ENCODE measurements at regions not wholly inside any gene's neighbourhood (a gene's known extent, or its start where the extent isn't known, plus 50 kb on each side); places are given as distances from the start of the nearest gene placed in this dataset.
"Not testable (repeated sequence)": the region's sequence is repeated elsewhere in the genome, so short reads cannot be mapped to it uniquely, and the experiment has no call there.

- DNase-seq = no peak
Measured at GRCh38 chr3:101950985-101951733, 101.8 kb downstream of the NFKBIZ start.

GRCh38 chr3:101954361-101954760 lies 105.0 kb downstream of the NFKBIZ start:
- DNase-seq = no peak

DNA sequence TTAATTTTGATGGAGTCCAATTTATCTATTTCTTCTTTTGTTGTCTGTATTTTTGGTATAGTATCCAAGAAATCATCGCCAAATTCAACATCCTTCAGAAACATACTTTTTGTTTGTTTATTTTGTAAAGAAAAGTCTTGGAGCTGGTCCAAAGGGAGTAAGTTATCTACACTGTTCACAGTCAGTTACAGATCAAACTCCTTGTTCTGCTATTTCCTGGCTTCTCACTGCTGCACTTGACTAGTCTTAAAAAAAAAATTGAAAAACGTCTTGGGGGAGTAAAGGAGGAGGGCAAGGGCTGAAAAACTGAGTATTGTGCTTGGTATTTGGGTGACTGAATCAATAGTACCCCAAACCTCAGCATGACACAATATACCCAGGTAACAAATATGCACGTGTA lies 105.6 kb downstream of the NFKBIZ start:
- no peak for DNase-seq

DNA sequence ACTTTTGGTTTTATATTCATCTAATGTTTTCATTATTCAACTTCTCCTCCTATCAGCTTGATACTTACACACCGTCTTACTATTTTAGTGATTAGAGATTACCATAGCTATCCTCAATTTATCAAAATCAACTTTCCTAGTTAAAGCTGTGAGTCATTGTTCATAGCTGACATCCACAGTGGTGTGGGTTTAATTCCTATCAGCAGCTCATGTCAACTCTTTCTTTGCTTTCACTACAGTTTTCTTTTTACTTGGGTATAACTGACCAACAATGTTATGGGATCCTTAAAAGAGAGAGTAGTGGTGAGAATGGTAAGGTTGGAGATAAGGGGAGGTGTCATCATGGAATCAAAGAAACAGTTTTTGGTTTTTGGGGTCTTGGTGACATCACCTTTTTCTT lies 112.7 kb downstream of the NFKBIZ start:
- DNase-seq = no peak

DNA sequence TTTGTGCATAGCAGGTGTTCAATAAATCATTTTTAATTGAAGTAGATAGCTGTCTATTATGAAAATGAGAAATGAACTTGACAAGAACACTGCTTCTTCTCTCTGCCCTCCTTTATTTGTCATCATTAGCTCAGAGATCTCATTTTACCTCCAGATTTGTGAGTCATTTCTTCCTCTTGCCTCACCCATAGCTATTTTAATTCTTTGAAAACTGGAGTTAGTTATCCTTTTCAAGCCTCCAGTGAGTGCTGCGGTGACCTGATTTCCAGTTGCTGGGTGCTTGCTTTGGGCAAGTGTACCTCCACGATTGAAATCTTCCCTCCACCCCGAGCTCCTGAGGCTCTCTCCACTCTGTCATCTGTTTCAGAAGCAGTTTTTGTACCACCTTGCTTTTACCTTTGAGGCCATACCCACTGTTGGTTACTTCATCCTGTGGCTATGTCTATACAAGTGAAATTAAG lies 114.6 kb downstream of the NFKBIZ start:
- peak; percentile 78 for DNase-seq

- no peak for DNase-seq
Measured at GRCh38 chr3:101964861-101965260, 115.5 kb downstream of the NFKBIZ start.

DNA sequence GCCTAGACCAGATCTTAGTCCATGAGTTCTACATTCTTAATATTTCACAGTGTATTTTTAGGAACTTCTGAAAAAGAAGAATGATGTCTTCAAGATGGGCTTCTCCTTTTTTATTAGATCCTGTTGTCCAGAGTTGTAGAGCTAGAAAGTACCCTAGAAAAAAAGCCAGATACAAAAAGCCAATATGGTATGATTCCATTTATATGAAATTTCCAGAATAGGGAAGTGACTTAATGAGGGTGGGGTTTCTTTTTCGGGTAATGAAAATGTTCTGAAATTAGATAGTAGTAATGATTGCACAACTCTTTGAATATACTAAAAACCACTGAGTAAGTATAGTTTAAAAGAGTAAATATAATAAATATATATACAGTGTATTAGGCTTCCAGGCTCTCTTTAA lies 116.9 kb downstream of the NFKBIZ start:
- peak; percentile 87 for DNase-seq

GRCh38 chr3:101970212-101970611 lies 120.9 kb downstream of the NFKBIZ start:
- no peak for DNase-seq

- no peak for DNase-seq
Measured at GRCh38 chr3:101970905-101971304, 121.6 kb downstream of the NFKBIZ start.

- no peak for DNase-seq
Measured at GRCh38 chr3:101972430-101973162, 123.3 kb downstream of the NFKBIZ start.

GRCh38 chr3:101973163-101973505 lies 123.8 kb downstream of the NFKBIZ start:
- DNase-seq = no peak

- DNase-seq = not testable (repeated sequence)
Measured at GRCh38 chr3:101975415-101975814, 126.1 kb downstream of the NFKBIZ start.

DNA sequence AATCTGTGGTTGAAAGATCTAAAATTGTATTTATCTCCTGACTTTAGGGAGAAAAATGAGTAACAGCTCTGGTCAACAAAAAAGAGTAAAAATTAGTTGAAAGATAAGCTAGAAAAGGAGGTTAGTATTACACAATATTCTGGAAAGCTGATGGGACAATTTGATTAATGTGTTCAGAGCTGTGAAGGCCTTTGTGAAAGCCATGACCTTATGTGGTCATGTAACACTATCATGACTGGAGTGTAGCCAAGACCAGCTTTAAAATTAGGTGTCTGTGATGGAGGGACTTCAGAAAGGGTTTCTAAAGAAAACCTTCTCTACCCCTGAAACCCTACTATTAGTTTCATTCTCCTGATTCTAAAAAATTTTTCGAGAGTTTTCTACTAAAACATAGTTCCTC lies 127.2 kb downstream of the NFKBIZ start:
- no peak for DNase-seq

- no peak for DNase-seq
Measured at GRCh38 chr3:101978348-101978747, 129.0 kb downstream of the NFKBIZ start.

DNA sequence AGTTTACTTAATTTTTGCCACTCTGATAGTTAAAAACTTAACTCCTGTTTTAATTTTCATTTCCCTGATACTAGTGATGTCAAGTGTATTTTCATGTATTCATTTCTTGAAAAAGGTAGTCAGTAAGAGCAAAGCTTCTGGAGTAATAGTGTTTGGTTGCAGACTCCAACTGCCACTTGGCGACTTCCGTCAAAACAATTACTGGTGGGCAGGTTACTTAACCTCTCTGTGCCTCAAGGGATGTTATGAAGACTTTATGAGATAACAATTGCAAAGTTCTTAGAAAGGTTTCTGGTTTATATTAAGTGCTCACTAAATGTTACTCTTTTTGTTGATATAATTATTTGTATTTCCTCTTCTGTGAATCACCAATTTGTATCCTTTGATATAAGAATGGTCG lies 129.7 kb downstream of the NFKBIZ start:
- no peak for DNase-seq

- no peak for DNase-seq
Measured at GRCh38 chr3:101984356-101984755, 135.0 kb downstream of the NFKBIZ start.

DNA sequence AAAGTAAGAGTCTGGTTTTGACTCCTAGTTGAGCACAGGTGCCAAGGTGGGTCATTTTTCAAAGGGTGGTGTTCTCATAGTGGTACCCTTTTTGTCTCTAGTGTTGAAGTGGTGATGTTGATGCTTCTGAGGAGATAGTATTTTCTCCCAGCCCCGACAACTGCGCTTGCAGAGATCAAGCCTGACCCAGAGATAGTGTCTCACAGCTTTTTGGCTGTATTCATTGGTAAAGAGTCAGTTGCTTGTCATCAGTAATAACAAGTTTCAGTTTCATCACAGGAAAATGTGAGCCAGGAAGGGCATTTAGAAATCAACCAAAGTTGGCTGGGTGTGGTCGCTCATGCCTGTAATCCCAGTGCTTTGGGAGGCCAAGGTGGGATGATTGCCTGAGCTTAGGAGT lies 139.3 kb downstream of the NFKBIZ start:
- peak; percentile 87 for DNase-seq

DNA sequence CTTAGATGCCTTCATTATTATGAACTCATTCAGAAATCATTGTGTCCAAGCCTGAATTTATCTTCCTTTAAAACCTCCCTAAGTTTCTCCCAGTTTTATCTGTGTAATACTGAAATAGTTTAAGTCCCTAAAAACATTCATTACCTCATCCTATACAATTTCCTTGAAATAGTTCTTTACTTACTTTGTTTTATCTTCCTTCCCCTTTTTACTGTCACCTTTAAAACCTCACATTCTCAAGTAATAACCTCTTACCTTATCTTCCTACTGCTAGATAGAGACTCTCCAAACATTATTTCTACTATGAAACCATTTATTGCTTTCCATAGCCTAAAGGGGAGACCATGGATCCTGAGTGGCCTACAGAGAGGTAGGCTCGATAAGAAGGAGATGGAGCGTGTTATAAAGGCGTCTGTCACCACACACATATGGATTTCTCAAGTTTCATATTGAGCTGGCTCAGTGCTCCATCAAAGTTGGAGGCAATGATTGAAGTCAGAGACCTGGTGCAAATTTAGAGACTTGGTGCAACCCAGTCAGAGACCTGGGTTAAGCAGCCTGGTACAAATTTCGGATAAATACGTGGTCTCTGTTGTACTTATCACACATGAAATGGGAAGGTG lies 140.4 kb downstream of the NFKBIZ start:
- DNase-seq = no peak

- no peak for DNase-seq
Measured at GRCh38 chr3:101992863-101993262, 143.5 kb downstream of the NFKBIZ start.

GRCh38 chr3:101994386-101994785 lies 145.1 kb downstream of the NFKBIZ start:
- no peak for DNase-seq

- no peak for DNase-seq
Measured at GRCh38 chr3:101995371-101996046, 146.2 kb downstream of the NFKBIZ start.

GRCh38 chr3:101996832-101997231 lies 147.5 kb downstream of the NFKBIZ start:
- no peak for DNase-seq

DNA sequence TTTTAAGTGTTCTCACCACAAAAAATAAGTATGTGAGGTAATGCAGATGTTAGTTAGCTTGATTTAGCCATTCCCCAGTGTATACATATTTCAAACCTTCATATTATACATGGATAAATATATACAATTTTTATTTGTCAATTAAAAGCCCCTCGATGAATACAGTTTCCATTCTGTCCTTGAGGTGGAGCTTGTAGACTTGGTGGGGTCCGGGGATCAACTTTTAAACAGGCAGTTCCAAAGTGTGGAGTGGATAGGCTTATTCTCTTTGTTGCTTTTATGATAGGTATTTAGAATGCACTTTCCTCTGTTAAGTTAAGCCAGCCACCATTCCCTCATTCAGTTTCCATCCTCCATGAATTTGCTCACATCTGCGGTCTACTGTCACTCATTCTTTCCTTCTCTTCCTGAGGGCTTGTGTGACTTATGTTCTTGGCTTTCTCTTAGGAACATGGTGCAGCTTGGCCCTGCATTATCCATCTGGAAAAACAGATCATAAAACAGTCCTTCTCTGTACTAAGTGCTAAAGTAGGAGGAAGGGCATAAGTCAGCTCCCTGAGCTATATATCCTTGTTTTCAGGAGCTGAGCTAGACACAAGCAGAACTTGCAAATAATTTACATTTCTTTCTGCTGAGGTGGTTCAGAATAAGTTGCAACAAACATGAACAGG lies 149.1 kb downstream of the NFKBIZ start:
- DNase-seq = no peak

Data from inflammatory macrophage treated with lipopolysaccharide for 4 hours (primary cell).